HT1080 (cell line): ENCODE measurements at regions not wholly inside any gene's neighbourhood (a gene's known extent, or its start where the extent isn't known, plus 50 kb on each side); places are given as distances from the start of the nearest gene placed in this dataset.

Experiments used
- DNase-seq: peaks from one replicate; pipeline ENCODE4 v3.0.0-alpha.2; 2015; ENCODE audit warnings: low read depth

DNA sequence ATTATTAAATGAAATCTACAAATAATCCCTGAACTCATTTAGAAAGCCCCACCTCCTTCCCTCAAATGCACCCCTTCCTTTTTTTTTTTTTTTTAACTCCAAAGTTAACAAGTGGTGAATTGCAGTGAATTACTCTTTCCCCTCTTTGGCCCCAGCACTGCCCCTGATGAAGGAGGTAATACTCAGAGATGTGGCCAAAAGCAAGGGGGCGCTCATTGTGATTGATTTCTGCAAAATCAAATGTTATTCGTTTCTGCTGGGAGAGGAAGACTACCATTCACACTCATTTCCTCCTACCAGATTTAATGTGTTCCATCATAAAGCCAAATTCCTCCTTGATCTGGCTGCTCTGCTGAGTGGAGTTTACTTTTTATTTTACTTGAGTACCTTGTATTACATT, 259.4 kb downstream of the GPD2 start:
- no peak for DNase-seq

DNA sequence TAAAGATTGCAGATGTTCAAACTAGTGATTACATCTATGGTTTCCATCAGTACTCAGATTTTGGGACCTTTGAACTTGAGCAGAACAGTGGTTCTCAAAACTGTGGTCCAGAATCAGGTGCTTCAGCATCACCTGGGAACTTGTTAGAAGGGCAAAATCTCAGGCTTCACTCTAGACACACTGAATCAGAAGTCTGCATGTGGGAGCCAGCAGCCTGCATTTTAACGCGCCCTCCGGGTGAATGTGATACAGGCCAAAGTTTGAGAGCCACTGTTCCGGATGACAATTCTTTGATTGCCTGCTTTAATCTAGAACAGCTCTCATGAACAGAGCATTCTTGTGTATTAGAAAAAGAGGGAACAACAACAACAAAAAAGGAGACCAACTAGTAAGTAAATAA, 261.7 kb downstream of the GPD2 start:
- no peak for DNase-seq

- DNase-seq: no peak
Observed at GRCh38 chr2:156700681-156701080, 264.5 kb downstream of the GPD2 start.

GRCh38 chr2:156702541-156702940, 266.4 kb downstream of the GPD2 start:
- no peak for DNase-seq

DNA sequence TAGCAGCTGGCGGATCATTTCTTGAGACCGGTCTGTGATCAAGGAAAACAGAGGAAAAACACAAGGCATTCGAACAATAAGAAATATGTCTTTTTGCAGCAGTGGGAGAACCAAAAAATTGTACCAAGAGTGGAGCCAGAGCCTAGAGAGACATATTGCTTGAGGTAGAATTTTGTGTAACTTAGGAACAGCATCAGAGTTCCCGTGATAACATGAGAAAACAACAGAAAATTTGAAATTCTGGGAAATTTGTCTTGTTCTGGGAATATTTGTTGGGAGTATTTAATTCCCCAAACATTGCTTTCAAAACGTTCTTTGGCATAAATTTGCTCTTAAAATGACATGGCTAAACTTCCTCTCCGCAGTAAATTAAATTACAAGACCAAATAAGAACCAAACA, 267.5 kb downstream of the GPD2 start:
- no peak for DNase-seq

GRCh38 chr2:156704132-156704531, 268.0 kb downstream of the GPD2 start:
- DNase-seq: no peak

GRCh38 chr2:156704617-156705016, 268.4 kb downstream of the GPD2 start:
- DNase-seq: no peak

DNA sequence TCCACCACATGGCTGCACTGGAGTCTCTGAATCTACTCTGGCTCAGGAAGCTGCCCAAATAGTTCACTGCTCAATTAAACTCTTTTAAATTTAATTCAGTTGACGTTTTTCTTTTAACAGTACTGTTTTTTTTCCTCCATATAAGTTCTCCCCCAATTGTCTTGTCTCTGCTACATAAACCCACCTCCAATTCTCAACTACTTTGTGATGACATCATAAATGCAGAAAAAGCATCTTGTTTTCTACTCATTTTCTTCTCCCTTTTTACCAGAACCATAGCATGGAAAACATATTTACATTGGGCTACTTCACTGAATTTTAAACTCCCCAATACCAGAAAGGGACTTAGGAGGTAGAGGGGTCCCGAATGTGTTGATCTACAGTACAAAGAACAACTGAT, 270.4 kb downstream of the GPD2 start:
- DNase-seq: no peak

DNA sequence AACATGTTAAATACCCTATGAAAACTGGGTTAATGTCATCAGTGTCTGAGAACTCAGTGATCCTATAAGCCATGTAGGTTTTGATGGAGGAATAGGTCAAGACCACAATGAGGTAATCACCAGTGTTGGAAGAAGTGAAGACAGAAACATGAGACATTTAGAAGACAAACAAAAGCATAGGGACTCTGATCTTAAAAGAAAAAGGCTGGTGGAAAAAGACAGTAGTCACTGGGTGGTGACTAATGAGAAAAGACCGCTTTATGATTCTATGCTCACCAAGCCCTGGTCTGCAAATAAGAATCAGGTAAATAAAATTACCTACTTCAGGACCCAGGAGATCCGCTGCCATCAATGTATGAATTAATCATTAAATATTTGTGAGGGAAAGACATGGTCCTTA, 271.9 kb downstream of the GPD2 start:
- peak; percentile 76 for DNase-seq

DNA sequence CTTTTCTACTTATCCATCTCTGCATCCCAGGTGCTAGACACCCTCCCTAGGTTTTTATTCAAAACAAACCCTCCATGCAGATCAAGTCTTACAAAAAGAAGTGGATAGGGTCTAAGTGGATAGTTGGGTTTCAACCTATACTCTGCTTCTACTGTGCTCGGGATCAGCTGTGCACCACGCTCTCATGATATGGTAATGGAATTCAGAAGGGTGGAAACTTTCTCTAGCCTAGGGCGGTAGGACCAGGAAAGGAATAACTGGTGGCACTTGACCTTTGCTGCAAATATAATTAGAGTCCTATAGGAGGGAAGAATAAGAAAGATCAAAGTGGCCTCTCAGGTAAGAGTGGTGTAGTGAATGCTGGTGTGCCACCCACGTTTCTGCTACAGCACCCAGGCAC, 272.9 kb downstream of the GPD2 start:
- no peak for DNase-seq

DNA sequence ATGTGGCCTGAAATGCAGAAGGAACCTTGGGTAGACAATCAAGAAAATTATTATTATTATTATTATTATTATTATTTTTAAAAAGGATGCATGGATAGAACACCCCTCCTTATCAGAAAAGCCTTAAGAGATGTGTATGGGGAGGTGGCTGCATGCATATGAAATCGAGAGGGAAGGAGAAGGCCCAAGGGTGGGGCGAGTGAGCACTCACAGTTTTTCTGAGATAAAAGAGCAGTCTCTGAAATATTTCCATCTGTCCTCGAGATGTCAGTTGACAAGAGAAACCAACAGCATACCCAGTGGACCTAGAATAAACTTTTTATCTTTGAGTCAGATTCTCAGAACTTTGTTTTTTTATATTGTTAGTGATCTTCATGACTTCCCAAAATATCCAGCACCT, 282.9 kb downstream of the GPD2 start:
- DNase-seq: no peak

- no peak for DNase-seq
Observed at GRCh38 chr2:156727867-156728266, 291.7 kb downstream of the GPD2 start.

DNA sequence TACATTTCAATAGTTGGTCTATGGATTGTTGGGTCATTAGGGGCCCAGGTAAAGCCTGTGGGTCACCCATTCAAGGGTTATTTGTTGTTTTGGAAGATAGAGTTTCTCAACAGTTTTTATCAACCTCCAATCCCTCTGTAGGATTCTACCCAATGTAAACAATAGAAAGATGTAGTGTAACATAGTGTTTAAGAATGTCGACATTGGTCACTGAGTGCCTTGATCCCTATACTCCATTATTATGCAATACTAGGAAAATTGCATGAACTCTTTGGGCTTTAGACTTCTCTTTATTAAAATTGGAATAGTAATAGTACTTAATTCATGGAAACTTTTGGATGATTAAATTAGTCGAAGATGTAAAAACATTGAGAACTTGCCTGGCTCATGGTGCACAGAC, 292.1 kb downstream of the GPD2 start:
- DNase-seq: no peak

DNA sequence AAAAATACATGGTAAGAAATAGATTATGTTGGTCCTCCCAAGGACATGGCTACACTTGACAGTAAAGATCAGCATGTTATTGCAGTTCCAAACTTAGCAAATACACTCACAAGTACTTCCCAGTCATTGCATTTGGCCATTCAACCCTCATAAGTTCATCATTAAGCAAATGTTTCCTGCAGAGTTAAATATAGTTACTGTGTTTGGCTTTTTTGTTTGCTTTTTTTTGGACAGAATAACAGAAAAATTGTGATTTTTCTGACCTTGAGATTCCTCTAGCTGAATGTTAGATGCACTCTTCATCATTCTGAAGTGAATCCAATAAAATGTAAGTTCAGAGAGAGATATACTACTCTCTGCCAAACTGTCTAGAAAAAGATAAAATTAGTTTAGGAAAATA, 295.3 kb downstream of the GPD2 start:
- no peak for DNase-seq

DNA sequence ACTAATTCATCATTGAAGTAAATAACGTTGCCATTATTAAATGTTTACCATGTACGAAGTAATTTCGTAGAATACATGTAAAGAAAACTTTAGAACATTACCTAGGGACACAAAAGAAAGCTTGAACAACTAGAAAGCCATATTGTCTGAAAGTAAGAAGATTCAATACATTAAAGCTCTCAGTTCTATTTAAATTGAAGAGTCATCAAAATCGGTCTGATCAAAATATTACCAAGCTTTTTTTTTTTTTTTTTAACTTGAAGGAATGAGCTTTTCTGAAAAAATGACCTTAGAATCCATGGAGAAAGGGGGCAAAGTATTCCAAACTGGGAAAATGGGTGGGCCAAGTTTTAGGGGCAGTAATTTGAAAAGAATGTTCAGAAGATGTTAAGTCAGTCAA, 300.8 kb downstream of the GPD2 start:
- DNase-seq: no peak

- DNase-seq: no peak
Observed at GRCh38 chr2:156739301-156739700, 303.1 kb downstream of the GPD2 start.

- no peak for DNase-seq
Observed at GRCh38 chr2:156745619-156746018, 309.4 kb downstream of the GPD2 start.

DNA sequence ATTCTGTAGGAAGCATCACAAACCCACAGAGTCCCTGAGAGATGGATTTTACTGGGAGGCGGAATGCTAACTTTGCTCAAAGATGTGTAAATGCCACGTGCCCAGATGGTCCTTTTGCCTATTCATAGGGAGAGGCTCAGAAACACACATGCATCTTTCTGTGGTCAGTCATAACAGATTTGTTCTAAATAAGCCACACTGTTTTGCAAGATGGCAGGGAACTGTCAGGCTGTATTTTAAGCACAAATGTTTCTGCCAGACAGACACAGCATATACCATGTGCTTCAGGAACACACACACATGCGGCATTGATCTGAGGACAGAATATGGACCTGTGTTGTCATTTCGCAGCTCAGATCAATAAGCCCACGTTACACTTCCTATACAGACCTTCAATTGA, 312.0 kb downstream of the GPD2 start:
- no peak for DNase-seq

DNA sequence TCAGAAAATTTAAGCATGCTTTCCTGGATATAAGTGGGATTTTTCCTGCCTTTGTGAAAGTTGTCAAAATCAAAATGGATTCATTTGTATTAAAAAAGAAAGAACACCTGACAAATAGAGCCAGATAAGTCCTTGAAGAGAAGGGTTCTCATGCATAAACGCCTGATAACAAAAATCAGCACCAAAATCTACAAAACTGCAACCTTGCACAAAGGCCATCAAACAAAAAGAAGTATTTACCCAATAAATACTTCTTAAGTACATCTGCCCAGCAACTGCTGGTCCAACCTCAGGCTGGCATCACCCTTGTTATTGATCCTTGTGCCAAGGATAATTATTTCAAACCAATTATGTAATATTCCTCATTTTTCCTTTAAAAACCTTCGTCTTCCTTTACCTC, 315.9 kb downstream of the GPD2 start:
- DNase-seq: no peak

GRCh38 chr2:156753766-156754165, 317.6 kb downstream of the GPD2 start:
- DNase-seq: no peak

DNA sequence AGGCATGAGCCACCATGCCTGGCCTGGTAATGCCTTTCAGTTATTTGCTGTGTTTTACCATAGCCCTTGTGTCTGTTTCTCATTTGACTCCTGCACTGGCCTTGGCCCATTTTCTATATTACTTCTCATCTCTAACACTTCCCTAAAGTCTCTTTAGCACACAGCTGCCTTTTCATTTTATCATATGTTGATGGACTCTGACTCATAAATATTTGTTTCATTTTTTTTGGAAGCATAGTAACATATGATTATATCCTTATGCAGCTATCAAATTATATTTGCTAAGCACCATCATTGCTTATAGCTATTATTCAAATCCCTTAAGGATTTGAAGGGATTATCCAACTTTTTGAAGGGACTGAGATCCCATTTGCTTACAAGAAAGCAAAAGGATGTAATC, 320.3 kb downstream of the GPD2 start:
- no peak for DNase-seq

DNA sequence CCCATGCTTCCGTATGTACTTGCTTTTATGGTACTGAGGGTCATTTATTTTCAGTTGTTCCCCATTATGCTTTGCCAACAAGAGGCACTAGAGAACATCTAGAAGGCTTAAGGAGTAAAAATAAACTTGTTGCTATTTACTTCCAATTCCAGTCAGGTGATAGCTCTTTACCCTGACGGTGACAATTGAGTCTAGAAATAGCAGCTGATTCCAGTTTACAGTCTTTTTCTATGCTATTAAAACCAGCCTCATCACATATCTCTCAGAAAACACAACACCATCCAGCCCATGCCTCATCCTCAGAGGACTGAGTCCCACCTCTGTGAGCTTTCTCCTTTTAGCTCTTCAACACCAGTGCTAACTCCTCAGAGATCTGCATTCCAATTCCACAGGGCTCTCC, 327.0 kb downstream of the GPD2 start:
- DNase-seq: no peak

DNA sequence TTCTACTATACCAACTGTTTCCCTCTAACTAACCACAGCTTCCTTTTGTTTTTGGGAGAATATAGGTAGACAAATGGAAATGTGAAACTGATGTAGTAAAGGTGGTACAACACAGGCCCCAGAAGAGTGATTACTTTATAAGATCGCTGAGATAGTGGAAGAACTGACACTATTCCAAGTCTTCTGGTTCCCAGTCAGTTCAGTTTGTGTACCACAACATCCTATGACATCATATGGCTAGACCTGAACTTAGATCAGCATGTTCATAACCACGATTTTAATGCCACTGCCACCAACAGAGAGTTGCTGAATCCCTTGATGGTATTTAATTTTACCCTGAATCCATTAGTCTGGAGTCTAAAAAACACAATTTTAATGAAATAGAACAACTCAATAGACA, 328.9 kb downstream of the GPD2 start:
- no peak for DNase-seq

GRCh38 chr2:156765450-156765849, 329.3 kb downstream of the GPD2 start:
- no peak for DNase-seq

DNA sequence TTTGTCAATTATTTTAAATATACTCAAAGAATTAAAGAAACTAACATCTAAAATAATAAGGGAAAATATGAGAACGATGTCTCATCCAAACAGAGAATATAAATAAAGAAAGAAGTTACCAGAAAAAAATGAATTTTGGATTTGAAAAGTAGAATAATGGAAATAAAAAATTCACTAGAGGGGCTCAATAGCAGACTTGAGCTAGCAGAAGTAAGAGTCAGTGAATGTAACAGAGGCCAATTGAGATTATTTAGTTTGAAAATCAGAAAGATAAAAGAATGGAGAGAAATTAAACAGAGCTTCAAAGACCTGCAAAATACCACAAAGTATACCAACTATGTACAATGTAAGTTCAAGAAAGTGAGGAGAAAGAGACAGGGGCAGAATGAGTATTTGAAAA, 333.6 kb downstream of the GPD2 start:
- no peak for DNase-seq
